ENCODE measurements at regions not wholly inside any gene's neighbourhood (a gene's known extent, or its start where the extent isn't known, plus 50 kb on each side); places are given as distances from the start of the nearest gene placed in this dataset.

DNA sequence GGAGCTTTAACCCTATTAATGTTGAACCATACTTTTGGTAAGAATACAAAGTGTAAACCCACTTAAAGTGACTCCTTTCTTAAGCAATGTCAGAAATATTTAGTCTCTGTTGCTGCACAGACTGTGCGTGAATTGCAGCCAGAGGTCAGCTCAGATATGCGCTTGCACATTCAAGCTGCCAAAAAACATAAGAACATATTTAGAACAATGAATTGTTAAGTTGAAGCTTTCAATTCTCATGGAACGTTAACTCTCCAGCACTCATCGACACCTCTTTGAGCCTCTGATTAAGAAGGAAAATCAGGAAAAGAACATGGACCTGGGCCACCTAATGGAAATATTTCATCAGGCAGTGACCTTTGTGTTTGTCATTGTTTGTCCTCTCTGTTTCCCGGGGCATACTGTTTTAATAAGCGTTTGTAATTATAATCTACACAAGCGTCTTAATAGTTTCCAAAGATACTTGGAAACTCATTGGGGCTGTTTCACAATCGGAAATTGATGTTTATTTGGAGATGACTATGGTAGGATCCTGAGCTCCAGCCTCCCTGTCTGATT, 193.0 kb upstream of the CELF2 start:
- Histone ChIP-seq H3K4me3 (replicated peaks in 1 of 2; ENCODE audit: low read depth in 1 of 2, low read length in 2 of 2) (no peak overlapping the region), H3K27me3 (ENCODE audit: insufficient read depth, low read length) (no peaks in the 10 kb centered on the region), H3K27ac (ENCODE audit: low read depth, low read length) (no peak overlapping the region), H4K20me1 (ENCODE audit: insufficient read depth) (no peaks in the 10 kb centered on the region), H3K9ac (ENCODE audit: low read length) (no peak overlapping the region), H2AFZ (ENCODE audit: low read depth, low read length, poor library complexity, severe bottlenecking) (no peak overlapping the region), H3K9me2 (ENCODE audit: insufficient read depth) (no peaks in the 10 kb centered on the region), H3K4me1 (ENCODE audit: control insufficient read depth in 1 of 2, insufficient read depth in 2 of 2, low read length in 2 of 2) (no peaks in the 10 kb centered on the region), H3K4me2 (ENCODE audit: low read length) (no peak overlapping the region), H3K36me3 (ENCODE audit: control insufficient read depth in 1 of 2, insufficient read depth in 2 of 2, low read length in 2 of 2) (no peaks in the 10 kb centered on the region), H3K9me3 (ENCODE audit: control insufficient read depth in 1 of 2, insufficient read depth in 1 of 2, low read depth in 1 of 2, low read length in 2 of 2) (peaks cover 5 to 34% of the 10 kb centered on the region in 2 experiments; a peak in 2 of 4 replicates), H3K79me2 (ENCODE audit: insufficient read depth, low read length) (no peaks in the 10 kb centered on the region)
- DNase-seq (ENCODE audit: low read depth, low spot score) (no peak), ATAC-seq (no peak)
- ChIA-PET POLR2A (no interaction called here), RAD21 (ENCODE audit: low non-redundant PET in 1 of 2, low total read pairs in 2 of 2, uncharacterized antibody in 2 of 2, unreplicated experiment in 2 of 2) (no interaction called here), CTCF (no interaction called here)
- TF ChIP-seq, protein P1, sequence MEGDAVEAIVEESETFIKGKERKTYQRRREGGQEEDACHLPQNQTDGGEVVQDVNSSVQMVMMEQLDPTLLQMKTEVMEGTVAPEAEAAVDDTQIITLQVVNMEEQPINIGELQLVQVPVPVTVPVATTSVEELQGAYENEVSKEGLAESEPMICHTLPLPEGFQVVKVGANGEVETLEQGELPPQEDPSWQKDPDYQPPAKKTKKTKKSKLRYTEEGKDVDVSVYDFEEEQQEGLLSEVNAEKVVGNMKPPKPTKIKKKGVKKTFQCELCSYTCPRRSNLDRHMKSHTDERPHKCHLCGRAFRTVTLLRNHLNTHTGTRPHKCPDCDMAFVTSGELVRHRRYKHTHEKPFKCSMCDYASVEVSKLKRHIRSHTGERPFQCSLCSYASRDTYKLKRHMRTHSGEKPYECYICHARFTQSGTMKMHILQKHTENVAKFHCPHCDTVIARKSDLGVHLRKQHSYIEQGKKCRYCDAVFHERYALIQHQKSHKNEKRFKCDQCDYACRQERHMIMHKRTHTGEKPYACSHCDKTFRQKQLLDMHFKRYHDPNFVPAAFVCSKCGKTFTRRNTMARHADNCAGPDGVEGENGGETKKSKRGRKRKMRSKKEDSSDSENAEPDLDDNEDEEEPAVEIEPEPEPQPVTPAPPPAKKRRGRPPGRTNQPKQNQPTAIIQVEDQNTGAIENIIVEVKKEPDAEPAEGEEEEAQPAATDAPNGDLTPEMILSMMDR (IDR thresholded peaks at IDR 0.05 in 2 of 3, conservative IDR thresholded peaks at IDR 0.05 in 1 of 3; ENCODE audit: borderline replicate concordance in 1 of 3, insufficient read depth in 1 of 3, low read depth in 2 of 3, low read length in 2 of 3): no peak
- TF ChIP-seq JUND (IDR thresholded peaks at IDR 0.05): no peak
- intact Hi-C loops (cut with micrococcal nuclease): no loop called here
- no TSS peak for BruUV-seq (replicated peaks)

- intact Hi-C loops (cut with micrococcal nuclease): no loop called here
- no peaks in the 10 kb centered on the region for H3K27me3 ChIP-seq (ENCODE audit: insufficient read depth, low read length)
- POLR2A ChIA-PET: no interaction called here
- H3K36me3 ChIP-seq (ENCODE audit: control insufficient read depth in 1 of 2, insufficient read depth in 2 of 2, low read length in 2 of 2): no peaks in the 10 kb centered on the region
- RAD21 ChIA-PET (ENCODE audit: low non-redundant PET in 1 of 2, low total read pairs in 2 of 2, uncharacterized antibody in 2 of 2, unreplicated experiment in 2 of 2): no interaction called here
- no peak for DNase-seq (ENCODE audit: low read depth, low spot score)
- H3K4me2 ChIP-seq (ENCODE audit: low read length): no peak overlapping the region
- H3K9ac ChIP-seq (ENCODE audit: low read length): no peak overlapping the region
- H3K9me2 ChIP-seq (ENCODE audit: insufficient read depth): no peaks in the 10 kb centered on the region
- no peak overlapping the region for H3K27ac ChIP-seq (ENCODE audit: low read depth, low read length)
- no TSS peak for BruUV-seq (replicated peaks)
- no peaks in the 10 kb centered on the region for H3K4me1 ChIP-seq (ENCODE audit: control insufficient read depth in 1 of 2, insufficient read depth in 2 of 2, low read length in 2 of 2)
- no peaks in the 10 kb centered on the region for H4K20me1 ChIP-seq (ENCODE audit: insufficient read depth)
- no peak for ATAC-seq
- TF ChIP-seq EZH2phosphoT487 (IDR thresholded peaks at IDR 0.05; ENCODE audit: borderline replicate concordance) (no peak), RAD21 (IDR thresholded peaks at IDR 0.05; ENCODE audit: low read depth) (no peak), POLR2AphosphoS5 (IDR thresholded peaks at IDR 0.05; ENCODE audit: low read depth, low read length) (no peak), REST (IDR thresholded peaks at IDR 0.05; ENCODE audit: low read depth) (no peak), ZNF274 (IDR thresholded peaks at IDR 0.05; ENCODE audit: low read depth, low read length) (no peak), SRF (IDR thresholded peaks at IDR 0.05; ENCODE audit: low read depth) (no peak), CEBPB (IDR thresholded peaks at IDR 0.05; ENCODE audit: low read depth) (no peak), SP1 (IDR thresholded peaks at IDR 0.05; ENCODE audit: low read depth) (no peak), JUND (IDR thresholded peaks at IDR 0.05) (no peak)
- TF ChIP-seq, protein P2, sequence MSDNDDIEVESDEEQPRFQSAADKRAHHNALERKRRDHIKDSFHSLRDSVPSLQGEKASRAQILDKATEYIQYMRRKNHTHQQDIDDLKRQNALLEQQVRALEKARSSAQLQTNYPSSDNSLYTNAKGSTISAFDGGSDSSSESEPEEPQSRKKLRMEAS (IDR thresholded peaks at IDR 0.05): no peak
- CTCF ChIA-PET: no interaction called here
- peaks cover 5 to 30% of the 10 kb centered on the region in 2 experiments; a peak in 2 of 4 replicates for H3K9me3 ChIP-seq (ENCODE audit: control insufficient read depth in 1 of 2, insufficient read depth in 1 of 2, low read depth in 1 of 2, low read length in 2 of 2)
- H3K4me3 ChIP-seq (replicated peaks in 1 of 2; ENCODE audit: low read depth in 1 of 2, low read length in 2 of 2): no peak overlapping the region
- no peak overlapping the region for H2AFZ ChIP-seq (ENCODE audit: low read depth, low read length, poor library complexity, severe bottlenecking)
- no peaks in the 10 kb centered on the region for H3K79me2 ChIP-seq (ENCODE audit: insufficient read depth, low read length)
Observed at GRCh38 chr10:10826125-10826524, 191.5 kb upstream of the CELF2 start.

Data from HCT116 (cell line).